ENCODE measurements at regions not wholly inside any gene's neighbourhood (a gene's known extent, or its start where the extent isn't known, plus 50 kb on each side); places are given as distances from the start of the nearest gene placed in this dataset.

GRCh38 chr6:109255946-109256640, 126.2 kb downstream of the CD164 start:
- TF ChIP-seq, protein P1, sequence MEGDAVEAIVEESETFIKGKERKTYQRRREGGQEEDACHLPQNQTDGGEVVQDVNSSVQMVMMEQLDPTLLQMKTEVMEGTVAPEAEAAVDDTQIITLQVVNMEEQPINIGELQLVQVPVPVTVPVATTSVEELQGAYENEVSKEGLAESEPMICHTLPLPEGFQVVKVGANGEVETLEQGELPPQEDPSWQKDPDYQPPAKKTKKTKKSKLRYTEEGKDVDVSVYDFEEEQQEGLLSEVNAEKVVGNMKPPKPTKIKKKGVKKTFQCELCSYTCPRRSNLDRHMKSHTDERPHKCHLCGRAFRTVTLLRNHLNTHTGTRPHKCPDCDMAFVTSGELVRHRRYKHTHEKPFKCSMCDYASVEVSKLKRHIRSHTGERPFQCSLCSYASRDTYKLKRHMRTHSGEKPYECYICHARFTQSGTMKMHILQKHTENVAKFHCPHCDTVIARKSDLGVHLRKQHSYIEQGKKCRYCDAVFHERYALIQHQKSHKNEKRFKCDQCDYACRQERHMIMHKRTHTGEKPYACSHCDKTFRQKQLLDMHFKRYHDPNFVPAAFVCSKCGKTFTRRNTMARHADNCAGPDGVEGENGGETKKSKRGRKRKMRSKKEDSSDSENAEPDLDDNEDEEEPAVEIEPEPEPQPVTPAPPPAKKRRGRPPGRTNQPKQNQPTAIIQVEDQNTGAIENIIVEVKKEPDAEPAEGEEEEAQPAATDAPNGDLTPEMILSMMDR (conservative IDR thresholded peaks at IDR 0.05), result no peak
- TF ChIP-seq EZH2 (IDR thresholded peaks at IDR 0.05; ENCODE audit: low read depth), result no peak

All from PC-9 (cell line).